Left lung (tissue), 4 donors: ENCODE measurements at regions not wholly inside any gene's neighbourhood (a gene's known extent, or its start where the extent isn't known, plus 50 kb on each side); places are given as distances from the start of the nearest gene placed in this dataset.

Source experiments
- ATAC-seq: fragments of 200-7000 bp; cut with Tn5 transposase; one replicate; pipeline ENCODE4 v1.9.1; 2020; ENCODE audit warnings: moderate library complexity
- DNase-seq, 4 donors: peaks; one replicate each; pipeline ENCODE4 v3.0.0-alpha.2; 2013 to 2020
- H3K27ac ChIP-seq, 2 donors: fragments of 200-600 bp; sonication (generic) in 1 of 2; one replicate each; pipeline versions ENCODE4 v1.5.0 to v1.8.0; 2020 to 2021
- H3K27me3 ChIP-seq, 2 donors: fragments of 200-600 bp; sonication (generic) in 1 of 2; one replicate each; pipeline versions ENCODE4 v1.5.0 to v1.8.0; 2020 to 2021
- H3K36me3 ChIP-seq, 2 donors: fragments of 200-600 bp; sonication (generic) in 1 of 2; one replicate each; pipeline versions ENCODE4 v1.5.0 to v1.8.0; 2020 to 2021
- H3K4me1 ChIP-seq, 2 donors: fragments of 200-600 bp; one replicate each; pipeline ENCODE4 v1.8.0; 2021
- H3K4me3 ChIP-seq, 2 donors: fragments of 200-600 bp; sonication (generic) in 1 of 2; one replicate each; pipeline versions ENCODE4 v1.5.0 to v1.8.0; 2020 to 2021; ENCODE audit warnings: mild to moderate bottlenecking in 1 of 2
- H3K9me3 ChIP-seq, 2 donors: fragments of 200-600 bp; sonication (generic) in 1 of 2; one replicate each; pipeline versions ENCODE4 v1.5.0 to v1.8.0; 2020 to 2021
- intact Hi-C, 2 donors: fragments of 100-400 bp; cut with DNase I; formaldehyde crosslinking; loops; one replicate each; pipeline versions ENCODE4 v1.11.2 to v1.14.2; 2022
- TF ChIP-seq, protein P1 (sequence below), 2 donors: fragments of 200-600 bp; sonication (generic) in 1 of 2; IDR thresholded peaks; one replicate each; pipeline versions ENCODE4 v1.5.0 to v1.8.0; 2021; ENCODE audit warnings: antibody characterized with exemption in 2 of 2
- donor health status: DM: no; HTN: yes; CAD: no.
- donor health status: DM: no; HTN: no; CAD: no.

GRCh38 chr12:81010641-81011040 lies 67.2 kb upstream of the ACSS3 start:
- Histone ChIP-seq H3K4me1 (no peaks in the 10 kb centered on the region), H3K27me3 (no peaks in the 10 kb centered on the region), H3K36me3 (no peaks in the 10 kb centered on the region), H3K9me3 (no peaks in the 10 kb centered on the region), H3K27ac (no peak overlapping the region), H3K4me3 (no peak overlapping the region)
- TF ChIP-seq, protein P1, sequence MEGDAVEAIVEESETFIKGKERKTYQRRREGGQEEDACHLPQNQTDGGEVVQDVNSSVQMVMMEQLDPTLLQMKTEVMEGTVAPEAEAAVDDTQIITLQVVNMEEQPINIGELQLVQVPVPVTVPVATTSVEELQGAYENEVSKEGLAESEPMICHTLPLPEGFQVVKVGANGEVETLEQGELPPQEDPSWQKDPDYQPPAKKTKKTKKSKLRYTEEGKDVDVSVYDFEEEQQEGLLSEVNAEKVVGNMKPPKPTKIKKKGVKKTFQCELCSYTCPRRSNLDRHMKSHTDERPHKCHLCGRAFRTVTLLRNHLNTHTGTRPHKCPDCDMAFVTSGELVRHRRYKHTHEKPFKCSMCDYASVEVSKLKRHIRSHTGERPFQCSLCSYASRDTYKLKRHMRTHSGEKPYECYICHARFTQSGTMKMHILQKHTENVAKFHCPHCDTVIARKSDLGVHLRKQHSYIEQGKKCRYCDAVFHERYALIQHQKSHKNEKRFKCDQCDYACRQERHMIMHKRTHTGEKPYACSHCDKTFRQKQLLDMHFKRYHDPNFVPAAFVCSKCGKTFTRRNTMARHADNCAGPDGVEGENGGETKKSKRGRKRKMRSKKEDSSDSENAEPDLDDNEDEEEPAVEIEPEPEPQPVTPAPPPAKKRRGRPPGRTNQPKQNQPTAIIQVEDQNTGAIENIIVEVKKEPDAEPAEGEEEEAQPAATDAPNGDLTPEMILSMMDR (IDR thresholded peaks at IDR 0.05): no peak
- DNase-seq (no peak), ATAC-seq (no peak)
- intact Hi-C loops: no loop called here

DNA sequence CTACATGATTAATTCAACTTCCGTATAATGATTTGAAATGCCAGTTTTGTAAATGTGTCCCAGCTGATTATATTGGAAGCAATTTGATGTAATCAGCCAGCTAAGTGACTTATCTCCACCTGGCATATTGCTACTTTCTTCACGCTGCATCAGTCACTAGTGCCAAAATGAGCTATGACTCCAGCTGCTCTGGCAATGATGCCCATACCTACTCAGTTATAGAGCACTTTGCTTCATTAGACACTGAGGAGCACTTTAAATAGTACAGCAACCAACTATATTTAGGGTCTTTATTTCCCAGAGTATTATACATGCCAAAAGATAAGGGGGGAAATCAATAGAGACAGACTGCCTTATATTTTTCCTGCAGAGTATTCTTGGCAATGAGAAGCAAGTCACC lies 67.9 kb upstream of the LIN7A start:
- Histone ChIP-seq H3K9me3 (no peaks in the 10 kb centered on the region), H3K4me1 (no peaks in the 10 kb centered on the region), H3K27ac (no peak overlapping the region), H3K27me3 (no peaks in the 10 kb centered on the region), H3K4me3 (no peak overlapping the region), H3K36me3 (no peaks in the 10 kb centered on the region)
- intact Hi-C loops: no loop called here
- no peak for ATAC-seq
- no peak for DNase-seq
- TF ChIP-seq, protein P1 (IDR thresholded peaks at IDR 0.05): no peak

- TF ChIP-seq, protein P1 (IDR thresholded peaks at IDR 0.05): no peak
- Histone ChIP-seq H3K4me1 (no peaks in the 10 kb centered on the region), H3K9me3 (no peaks in the 10 kb centered on the region), H3K36me3 (no peaks in the 10 kb centered on the region), H3K27ac (no peak overlapping the region), H3K27me3 (no peaks in the 10 kb centered on the region), H3K4me3 (no peak overlapping the region)
- ATAC-seq: no peak
- DNase-seq: no peak
- intact Hi-C loops: no loop called here
Observed at GRCh38 chr12:81000831-81001230, 63.1 kb upstream of the LIN7A start.

- H3K27me3 ChIP-seq: no peaks in the 10 kb centered on the region
- H3K4me3 ChIP-seq: no peak overlapping the region
- DNase-seq (no peak), ATAC-seq (no peak)
- no peak overlapping the region for H3K27ac ChIP-seq
- H3K9me3 ChIP-seq: no peaks in the 10 kb centered on the region
- H3K36me3 ChIP-seq: no peaks in the 10 kb centered on the region
- TF ChIP-seq, protein P1 (IDR thresholded peaks at IDR 0.05): no peak
- no peaks in the 10 kb centered on the region for H3K4me1 ChIP-seq
- intact Hi-C loops: no loop called here
Observed at GRCh38 chr12:80988986-80989385, 51.3 kb upstream of the LIN7A start.
